Keratinocyte (primary cell): ENCODE measurements at regions not wholly inside any gene's neighbourhood (a gene's known extent, or its start where the extent isn't known, plus 50 kb on each side); places are given as distances from the start of the nearest gene placed in this dataset.

Experiments
- DNase-seq: peaks from one replicate; pipeline ENCODE4 v3.0.0-alpha.2; 2011; ENCODE audit warnings: low read depth, missing footprints, low spot score
- FAIRE-seq: peaks from 2 replicates; lab custom pipeline; 2011; peaks lifted over from hg19 to GRCh38; lab: Jason Lieb, UNC
- H2AFZ ChIP-seq: 2 replicates; pipeline ENCODE4 v1.6.0; 2012; ENCODE audit warnings: low read length, control low read depth, inconsistent platforms; ENCODE audit not compliant: control insufficient read depth
- H3K27ac ChIP-seq: 2 replicates; pipeline ENCODE4 v1.5.1; 2011; ENCODE audit warnings: low read length; ENCODE audit not compliant: control insufficient read depth, insufficient read depth
- H3K27me3 ChIP-seq: 3 replicates; pipeline ENCODE4 v1.6.0; 2011; ENCODE audit warnings: low read length; ENCODE audit not compliant: control insufficient read depth, insufficient read depth; ENCODE audit errors: extremely low read depth
- H3K36me3 ChIP-seq, 2 experiments: 2 replicates in 1 of 2; 3 replicates in 1 of 2; pipeline ENCODE4 v1.5.1; 2011; ENCODE audit warnings: low read length in 2 of 2, mild to moderate bottlenecking in 1 of 2; ENCODE audit not compliant: control insufficient read depth in 2 of 2, insufficient read depth in 2 of 2; ENCODE audit errors: extremely low read depth in 1 of 2
- H3K4me1 ChIP-seq: 3 replicates; pipeline ENCODE4 v1.5.1; 2011; ENCODE audit warnings: low read length; ENCODE audit not compliant: control insufficient read depth, insufficient read depth; ENCODE audit errors: extremely low read depth
- H3K4me2 ChIP-seq: 3 replicates; pipeline ENCODE4 v1.6.0; 2011; ENCODE audit warnings: low read depth, low read length; ENCODE audit not compliant: control insufficient read depth, insufficient read depth; ENCODE audit errors: extremely low read depth
- H3K4me3 ChIP-seq, 3 experiments: fragments of 200-600 bp in 1 of 3; sonication (generic) in 1 of 3; 2 replicates in 2 of 3; 3 replicates in 1 of 3; pipeline ENCODE4 v1.5.1; 2011 to 2016; ENCODE audit warnings: low read length in 3 of 3, mild to moderate bottlenecking in 3 of 3, control low read depth in 2 of 3, inconsistent platforms in 1 of 3, low read depth in 1 of 3, mixed read lengths in 1 of 3, mixed run types in 1 of 3, moderate library complexity in 1 of 3; ENCODE audit not compliant: control insufficient read depth in 2 of 3, insufficient read depth in 2 of 3; ENCODE audit errors: extremely low read depth in 1 of 3
- H3K79me2 ChIP-seq: 2 replicates; pipeline ENCODE4 v1.6.0; 2012; ENCODE audit warnings: low read length; ENCODE audit not compliant: control insufficient read depth, insufficient read depth
- H3K9ac ChIP-seq: 3 replicates; pipeline ENCODE4 v1.6.0; 2011; ENCODE audit warnings: low read length; ENCODE audit not compliant: control insufficient read depth, insufficient read depth; ENCODE audit errors: extremely low read depth
- H3K9me1 ChIP-seq: 3 replicates; pipeline ENCODE4 v1.6.0; 2011; ENCODE audit warnings: low read length; ENCODE audit not compliant: control insufficient read depth, insufficient read depth; ENCODE audit errors: extremely low read depth
- H3K9me3 ChIP-seq: 2 replicates; pipeline ENCODE4 v1.5.1; 2012; ENCODE audit warnings: low read depth, low read length; ENCODE audit not compliant: control insufficient read depth
- H4K20me1 ChIP-seq: 3 replicates; pipeline ENCODE4 v1.6.0; 2011; ENCODE audit warnings: low read length; ENCODE audit not compliant: control insufficient read depth, insufficient read depth; ENCODE audit errors: extremely low read depth
- EZH2 ChIP-seq: IDR thresholded peaks from one replicate; pipeline ENCODE4 v1.6.1; 2012; ENCODE audit warnings: inconsistent platforms, mild to moderate bottlenecking, low read length, moderate library complexity
- dilution Hi-C: fragments of 300-500 bp; cut with MboI; formaldehyde crosslinking; loops from one replicate; pipeline ENCODE4 v1.7.0; 2020; ENCODE audit warnings: low sequenced_read_pairs; ENCODE audit not compliant: extremely low pct_ligation_motif_present
- TF ChIP-seq, protein P1 (sequence below), 3 experiments: IDR thresholded peaks in 1 of 3; conservative IDR thresholded peaks in 1 of 3; optimal IDR thresholded peaks in 1 of 3; 2 replicates in 2 of 3; 3 replicates in 1 of 3; pipeline versions ENCODE3 to v1.5.1; 2011; ENCODE audit warnings: low read length in 3 of 3, mild to moderate bottlenecking in 3 of 3, moderate library complexity in 2 of 3, control low read depth in 1 of 3, inconsistent platforms in 1 of 3; ENCODE audit not compliant: insufficient read depth in 2 of 3; ENCODE audit errors: extremely low read depth in 1 of 3

DNA sequence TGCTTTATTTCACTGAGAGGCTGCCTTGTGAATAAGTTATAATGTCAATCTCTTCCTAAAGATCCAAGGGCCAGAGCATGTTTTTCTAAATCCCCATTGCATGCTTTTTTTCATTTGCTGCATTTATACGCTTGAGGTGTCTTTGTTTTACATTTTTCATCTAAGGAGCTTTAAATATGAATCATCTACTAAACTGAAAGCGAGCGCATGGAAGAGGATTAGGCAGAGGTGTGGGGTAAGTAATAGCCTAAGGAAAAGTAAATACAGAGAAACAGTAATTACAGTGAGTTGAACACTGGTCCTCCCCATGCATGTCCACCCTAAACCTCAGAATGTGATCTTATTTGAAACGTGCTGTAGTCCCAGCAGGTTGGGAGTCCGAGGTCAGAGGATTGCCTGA lies 76.4 kb upstream of the METAP2 start:
- Histone ChIP-seq H3K79me2 (no peaks in the 10 kb centered on the region), H3K9me1 (no peaks in the 10 kb centered on the region), H3K27me3 (no peaks in the 10 kb centered on the region), H3K36me3 (no peaks in the 10 kb centered on the region), H3K4me2 (no peak overlapping the region), H3K9ac (no peak overlapping the region), H2AFZ (no peak overlapping the region), H3K27ac (no peak overlapping the region), H3K9me3 (peaks cover 2% of the 10 kb centered on the region), H3K4me1 (peaks cover 12% of the 10 kb centered on the region), H3K4me3 (no peak overlapping the region), H4K20me1 (no peaks in the 10 kb centered on the region)
- DNase-seq (no peak), FAIRE-seq (no peak)
- TF ChIP-seq, protein P1, sequence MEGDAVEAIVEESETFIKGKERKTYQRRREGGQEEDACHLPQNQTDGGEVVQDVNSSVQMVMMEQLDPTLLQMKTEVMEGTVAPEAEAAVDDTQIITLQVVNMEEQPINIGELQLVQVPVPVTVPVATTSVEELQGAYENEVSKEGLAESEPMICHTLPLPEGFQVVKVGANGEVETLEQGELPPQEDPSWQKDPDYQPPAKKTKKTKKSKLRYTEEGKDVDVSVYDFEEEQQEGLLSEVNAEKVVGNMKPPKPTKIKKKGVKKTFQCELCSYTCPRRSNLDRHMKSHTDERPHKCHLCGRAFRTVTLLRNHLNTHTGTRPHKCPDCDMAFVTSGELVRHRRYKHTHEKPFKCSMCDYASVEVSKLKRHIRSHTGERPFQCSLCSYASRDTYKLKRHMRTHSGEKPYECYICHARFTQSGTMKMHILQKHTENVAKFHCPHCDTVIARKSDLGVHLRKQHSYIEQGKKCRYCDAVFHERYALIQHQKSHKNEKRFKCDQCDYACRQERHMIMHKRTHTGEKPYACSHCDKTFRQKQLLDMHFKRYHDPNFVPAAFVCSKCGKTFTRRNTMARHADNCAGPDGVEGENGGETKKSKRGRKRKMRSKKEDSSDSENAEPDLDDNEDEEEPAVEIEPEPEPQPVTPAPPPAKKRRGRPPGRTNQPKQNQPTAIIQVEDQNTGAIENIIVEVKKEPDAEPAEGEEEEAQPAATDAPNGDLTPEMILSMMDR (optimal IDR thresholded peaks at IDR 0.05 in 1 of 3, IDR thresholded peaks at IDR 0.05 in 1 of 3, conservative IDR thresholded peaks at IDR 0.05 in 1 of 3; ENCODE audit: extremely low read depth in 1 of 3, insufficient read depth in 2 of 3, low read length in 3 of 3) = no peak
- no peak for TF ChIP-seq EZH2
- dilution Hi-C loops = no loop called here

DNA sequence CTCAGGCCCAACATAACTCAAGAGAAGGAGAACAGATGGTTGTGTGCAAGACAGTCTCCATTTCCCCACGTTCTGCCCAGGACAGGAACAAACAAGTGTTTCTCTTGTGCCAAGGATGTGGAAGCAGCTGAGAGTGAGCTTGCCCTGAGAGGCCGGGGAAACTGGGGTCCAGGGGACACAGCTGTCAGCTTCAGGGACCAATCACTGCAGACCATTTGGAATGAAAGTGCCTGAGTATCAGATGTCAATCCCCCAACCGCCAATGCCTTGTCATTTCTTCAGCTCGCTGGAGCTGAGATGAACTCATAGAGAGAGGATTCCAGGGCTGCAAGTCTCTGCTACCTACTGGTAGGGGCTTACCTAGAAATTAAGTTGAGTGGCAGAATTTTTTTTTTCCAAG lies 71.9 kb upstream of the METAP2 start:
- no peak overlapping the region for H3K27ac ChIP-seq
- H3K9me1 ChIP-seq = no peaks in the 10 kb centered on the region
- dilution Hi-C loops = no loop called here
- no peaks in the 10 kb centered on the region for H3K9me3 ChIP-seq
- TF ChIP-seq, protein P1 (optimal IDR thresholded peaks at IDR 0.05 in 1 of 3, IDR thresholded peaks at IDR 0.05 in 1 of 3, conservative IDR thresholded peaks at IDR 0.05 in 1 of 3; ENCODE audit: extremely low read depth in 1 of 3, insufficient read depth in 2 of 3, low read length in 3 of 3) = no peak
- TF ChIP-seq EZH2 = no peak
- DNase-seq (no peak), FAIRE-seq (no peak)
- H3K79me2 ChIP-seq = no peaks in the 10 kb centered on the region
- no peak overlapping the region for H3K9ac ChIP-seq
- no peak overlapping the region for H3K4me3 ChIP-seq
- no peak overlapping the region for H2AFZ ChIP-seq
- no peak overlapping the region for H3K4me2 ChIP-seq
- H3K4me1 ChIP-seq = peaks cover 4% of the 10 kb centered on the region
- H3K36me3 ChIP-seq = no peaks in the 10 kb centered on the region
- H3K27me3 ChIP-seq = no peaks in the 10 kb centered on the region
- no peaks in the 10 kb centered on the region for H4K20me1 ChIP-seq
